WTC11 (cell line): ENCODE measurements at regions not wholly inside any gene's neighbourhood (a gene's known extent, or its start where the extent isn't known, plus 50 kb on each side); places are given as distances from the start of the nearest gene placed in this dataset.

Experiments used
- ATAC-seq: fragments of 200-7000 bp; cut with Tn5 transposase; 2 replicates; pipeline ENCODE4 v1.10.0; 2021; ENCODE audit warnings: mild to moderate bottlenecking, moderate library complexity
- CTCF ChIA-PET: fragments of 300-600 bp; sonication (Branson Sonifier 250); formaldehyde crosslinking; loops from one replicate; lab custom pipeline; 2021; ENCODE audit warnings: antibody characterized with exemption; lab: Charles Lee
- POLR2A ChIA-PET: fragments of 350-600 bp; sonication (Branson Sonifier 250); formaldehyde crosslinking; loops from one replicate; lab custom pipeline; 2021; ENCODE audit warnings: antibody characterized with exemption; lab: Charles Lee
- DNase-seq: peaks from one replicate; pipeline ENCODE4 v3.0.0; 2021; ENCODE audit warnings: low spot score
- H3K27ac Mint-ChIP-seq: 2 replicates; pipeline ENCODE4 v1.8.0; 2021; ENCODE audit warnings: mixed read lengths
- H3K27me3 Mint-ChIP-seq: 2 replicates; pipeline ENCODE4 v1.8.0; 2021; ENCODE audit warnings: low read depth, mild to moderate bottlenecking, moderate library complexity, mixed read lengths
- H3K36me3 Mint-ChIP-seq: 2 replicates; pipeline ENCODE4 v1.8.0; 2021; ENCODE audit warnings: mixed read lengths
- H3K4me1 Mint-ChIP-seq: 2 replicates; pipeline ENCODE4 v1.8.0; 2022; ENCODE audit warnings: mixed read lengths
- H3K4me3 Mint-ChIP-seq: 2 replicates; pipeline ENCODE4 v1.8.0; 2021; ENCODE audit warnings: mild to moderate bottlenecking, moderate library complexity, mixed read lengths
- H3K9me3 Mint-ChIP-seq: 2 replicates; pipeline ENCODE4 v1.8.0; 2021; ENCODE audit warnings: mixed read lengths
- AFF4 ChIP-seq: sonication (generic); formaldehyde crosslinking; IDR thresholded peaks from 2 replicates; pipeline ENCODE4 v1.8.1; 2023; ENCODE audit warnings: mild to moderate bottlenecking, missing genetic modification reagents, borderline replicate concordance
- ATF6 ChIP-seq: sonication (generic); formaldehyde crosslinking; IDR thresholded peaks from 2 replicates; pipeline ENCODE4 v1.8.1; 2023; ENCODE audit warnings: mild to moderate bottlenecking, missing genetic modification reagents
- GRHL2 ChIP-seq: fragments of 250-450 bp; sonication (Bioruptor Pico); IDR thresholded peaks from 2 replicates; pipeline ENCODE4 v1.8.0; 2022; ENCODE audit warnings: mild to moderate bottlenecking, moderate library complexity; ENCODE audit not compliant: insufficient replicate concordance, severe bottlenecking
- NR1H2 ChIP-seq: sonication (generic); formaldehyde crosslinking; IDR thresholded peaks from 2 replicates; pipeline ENCODE4 v1.9.0; 2021; ENCODE audit warnings: mild to moderate bottlenecking, moderate library complexity, missing genetic modification reagents
- SMAD4 ChIP-seq: sonication (generic); formaldehyde crosslinking; IDR thresholded peaks from 2 replicates; pipeline ENCODE4 v1.8.0; 2022; ENCODE audit warnings: mild to moderate bottlenecking, missing genetic modification reagents
- SP1 ChIP-seq: sonication (generic); formaldehyde crosslinking; conservative IDR thresholded peaks from 2 replicates; pipeline ENCODE4 v1.8.1; 2022; ENCODE audit warnings: missing genetic modification reagents
- TEAD4 ChIP-seq: sonication (generic); formaldehyde crosslinking; IDR thresholded peaks from 2 replicates; pipeline ENCODE4 v1.8.0; 2022; ENCODE audit warnings: mild to moderate bottlenecking, missing genetic modification reagents
- USF1 ChIP-seq: sonication (generic); formaldehyde crosslinking; IDR thresholded peaks from 2 replicates; pipeline ENCODE4 v1.8.0; 2022; ENCODE audit warnings: mild to moderate bottlenecking, missing genetic modification reagents
- ZNF219 ChIP-seq: sonication (generic); formaldehyde crosslinking; IDR thresholded peaks from 2 replicates; pipeline ENCODE4 v1.8.0; 2023; ENCODE audit warnings: missing genetic modification reagents, mild to moderate bottlenecking, borderline replicate concordance
- ZNF281 ChIP-seq: sonication (generic); formaldehyde crosslinking; IDR thresholded peaks from 2 replicates; pipeline ENCODE4 v1.8.0; 2023; ENCODE audit warnings: mild to moderate bottlenecking, missing genetic modification reagents
- ZNF317 ChIP-seq: sonication (generic); formaldehyde crosslinking; IDR thresholded peaks from 2 replicates; pipeline ENCODE4 v1.8.1; 2023; ENCODE audit warnings: low read depth, mild to moderate bottlenecking, moderate library complexity, missing genetic modification reagents, borderline replicate concordance
- ZNF416 ChIP-seq: fragments of 250-450 bp; sonication (Bioruptor Pico); IDR thresholded peaks from 2 replicates; pipeline ENCODE4 v1.9.0; 2021; ENCODE audit warnings: mild to moderate bottlenecking, inconsistent platforms
- ZNF671 ChIP-seq: fragments of 250-450 bp; sonication (Bioruptor Pico); IDR thresholded peaks from 2 replicates; pipeline ENCODE4 v1.8.0; 2021; ENCODE audit warnings: mild to moderate bottlenecking
- TF ChIP-seq, protein P1 (sequence below): fragments of 250-450 bp; sonication (Bioruptor Pico); IDR thresholded peaks from 2 replicates; pipeline ENCODE4 v1.9.0; 2021; ENCODE audit warnings: mild to moderate bottlenecking
- TF ChIP-seq, protein P2 (sequence below): fragments of 250-450 bp; sonication (Bioruptor Pico); IDR thresholded peaks from 2 replicates; pipeline ENCODE4 v1.9.0; 2021; ENCODE audit warnings: mild to moderate bottlenecking
- TF ChIP-seq, protein P3 (sequence below): sonication (generic); formaldehyde crosslinking; IDR thresholded peaks from 2 replicates; pipeline ENCODE4 v1.8.1; 2023; ENCODE audit warnings: mild to moderate bottlenecking, moderate library complexity, missing genetic modification reagents
- TF ChIP-seq, protein P4 (sequence below): sonication (generic); formaldehyde crosslinking; IDR thresholded peaks from 2 replicates; pipeline ENCODE4 v1.8.1; 2022; ENCODE audit warnings: mild to moderate bottlenecking, missing genetic modification reagents, moderate library complexity, borderline replicate concordance
- TF ChIP-seq, protein P5 (sequence below): fragments of 250-450 bp; sonication (Bioruptor Pico); IDR thresholded peaks from 2 replicates; pipeline ENCODE4 v2.1.2; 2022; ENCODE audit warnings: mild to moderate bottlenecking, moderate library complexity
- TF ChIP-seq, protein P6 (sequence below): sonication (generic); formaldehyde crosslinking; IDR thresholded peaks from 2 replicates; pipeline ENCODE4 v1.8.1; 2023; ENCODE audit warnings: mild to moderate bottlenecking, missing genetic modification reagents, moderate library complexity

GRCh38 chr1:84086189-84086588 is 57.9 kb upstream of the PRKACB start:
- H3K27ac Mint-ChIP-seq: no peak overlapping the region

More at GRCh38 chr1:84086189-84086588, 57.9 kb upstream of the PRKACB start:
- H3K27me3 Mint-ChIP-seq: no peaks in the 10 kb centered on the region
- no peaks in the 10 kb centered on the region for H3K4me1 Mint-ChIP-seq
- no peak for DNase-seq
- ChIA-PET POLR2A (interaction anchor here (1.6 kb wide), 1 partner anchor 8 kb away, joined by 3 read pairs; no protein-coding TSS in a partner anchor), CTCF (no interaction called here)
- ATAC-seq: peak; percentile 68
- no peaks in the 10 kb centered on the region for H3K9me3 Mint-ChIP-seq
- H3K36me3 Mint-ChIP-seq: no peaks in the 10 kb centered on the region
- H3K4me3 Mint-ChIP-seq: no peak overlapping the region
- TF ChIP-seq, protein P1, sequence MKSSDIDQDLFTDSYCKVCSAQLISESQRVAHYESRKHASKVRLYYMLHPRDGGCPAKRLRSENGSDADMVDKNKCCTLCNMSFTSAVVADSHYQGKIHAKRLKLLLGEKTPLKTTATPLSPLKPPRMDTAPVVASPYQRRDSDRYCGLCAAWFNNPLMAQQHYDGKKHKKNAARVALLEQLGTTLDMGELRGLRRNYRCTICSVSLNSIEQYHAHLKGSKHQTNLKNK (CRISPR knock-in tag): no peak
- TF ChIP-seq SMAD4 (CRISPR knock-in tag) (no peak), ZNF281 (CRISPR knock-in tag) (no peak), ZNF219 (no peak), GRHL2 (CRISPR knock-in tag) (no peak), SP1 (CRISPR knock-in tag) (no peak), NR1H2 (CRISPR knock-in tag) (no peak), AFF4 (CRISPR knock-in tag) (no peak), ATF6 (no peak), ZNF317 (no peak), ZNF416 (CRISPR knock-in tag) (no peak), ZNF671 (CRISPR knock-in tag) (no peak), USF1 (CRISPR knock-in tag) (no peak), TEAD4 (CRISPR knock-in tag) (no peak)
- TF ChIP-seq, protein P2, sequence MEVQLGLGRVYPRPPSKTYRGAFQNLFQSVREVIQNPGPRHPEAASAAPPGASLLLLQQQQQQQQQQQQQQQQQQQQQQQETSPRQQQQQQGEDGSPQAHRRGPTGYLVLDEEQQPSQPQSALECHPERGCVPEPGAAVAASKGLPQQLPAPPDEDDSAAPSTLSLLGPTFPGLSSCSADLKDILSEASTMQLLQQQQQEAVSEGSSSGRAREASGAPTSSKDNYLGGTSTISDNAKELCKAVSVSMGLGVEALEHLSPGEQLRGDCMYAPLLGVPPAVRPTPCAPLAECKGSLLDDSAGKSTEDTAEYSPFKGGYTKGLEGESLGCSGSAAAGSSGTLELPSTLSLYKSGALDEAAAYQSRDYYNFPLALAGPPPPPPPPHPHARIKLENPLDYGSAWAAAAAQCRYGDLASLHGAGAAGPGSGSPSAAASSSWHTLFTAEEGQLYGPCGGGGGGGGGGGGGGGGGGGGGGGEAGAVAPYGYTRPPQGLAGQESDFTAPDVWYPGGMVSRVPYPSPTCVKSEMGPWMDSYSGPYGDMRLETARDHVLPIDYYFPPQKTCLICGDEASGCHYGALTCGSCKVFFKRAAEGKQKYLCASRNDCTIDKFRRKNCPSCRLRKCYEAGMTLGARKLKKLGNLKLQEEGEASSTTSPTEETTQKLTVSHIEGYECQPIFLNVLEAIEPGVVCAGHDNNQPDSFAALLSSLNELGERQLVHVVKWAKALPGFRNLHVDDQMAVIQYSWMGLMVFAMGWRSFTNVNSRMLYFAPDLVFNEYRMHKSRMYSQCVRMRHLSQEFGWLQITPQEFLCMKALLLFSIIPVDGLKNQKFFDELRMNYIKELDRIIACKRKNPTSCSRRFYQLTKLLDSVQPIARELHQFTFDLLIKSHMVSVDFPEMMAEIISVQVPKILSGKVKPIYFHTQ (CRISPR knock-in tag): no peak
- TF ChIP-seq, protein P3, sequence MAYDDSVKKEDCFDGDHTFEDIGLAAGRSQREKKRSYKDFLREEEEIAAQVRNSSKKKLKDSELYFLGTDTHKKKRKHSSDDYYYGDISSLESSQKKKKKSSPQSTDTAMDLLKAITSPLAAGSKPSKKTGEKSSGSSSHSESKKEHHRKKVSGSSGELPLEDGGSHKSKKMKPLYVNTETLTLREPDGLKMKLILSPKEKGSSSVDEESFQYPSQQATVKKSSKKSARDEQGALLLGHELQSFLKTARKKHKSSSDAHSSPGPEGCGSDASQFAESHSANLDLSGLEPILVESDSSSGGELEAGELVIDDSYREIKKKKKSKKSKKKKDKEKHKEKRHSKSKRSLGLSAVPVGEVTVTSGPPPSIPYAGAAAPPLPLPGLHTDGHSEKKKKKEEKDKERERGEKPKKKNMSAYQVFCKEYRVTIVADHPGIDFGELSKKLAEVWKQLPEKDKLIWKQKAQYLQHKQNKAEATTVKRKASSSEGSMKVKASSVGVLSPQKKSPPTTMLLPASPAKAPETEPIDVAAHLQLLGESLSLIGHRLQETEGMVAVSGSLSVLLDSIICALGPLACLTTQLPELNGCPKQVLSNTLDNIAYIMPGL: no peak
- TF ChIP-seq, protein P4, sequence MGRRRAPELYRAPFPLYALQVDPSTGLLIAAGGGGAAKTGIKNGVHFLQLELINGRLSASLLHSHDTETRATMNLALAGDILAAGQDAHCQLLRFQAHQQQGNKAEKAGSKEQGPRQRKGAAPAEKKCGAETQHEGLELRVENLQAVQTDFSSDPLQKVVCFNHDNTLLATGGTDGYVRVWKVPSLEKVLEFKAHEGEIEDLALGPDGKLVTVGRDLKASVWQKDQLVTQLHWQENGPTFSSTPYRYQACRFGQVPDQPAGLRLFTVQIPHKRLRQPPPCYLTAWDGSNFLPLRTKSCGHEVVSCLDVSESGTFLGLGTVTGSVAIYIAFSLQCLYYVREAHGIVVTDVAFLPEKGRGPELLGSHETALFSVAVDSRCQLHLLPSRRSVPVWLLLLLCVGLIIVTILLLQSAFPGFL (CRISPR knock-in tag): no peak
- TF ChIP-seq, protein P5, sequence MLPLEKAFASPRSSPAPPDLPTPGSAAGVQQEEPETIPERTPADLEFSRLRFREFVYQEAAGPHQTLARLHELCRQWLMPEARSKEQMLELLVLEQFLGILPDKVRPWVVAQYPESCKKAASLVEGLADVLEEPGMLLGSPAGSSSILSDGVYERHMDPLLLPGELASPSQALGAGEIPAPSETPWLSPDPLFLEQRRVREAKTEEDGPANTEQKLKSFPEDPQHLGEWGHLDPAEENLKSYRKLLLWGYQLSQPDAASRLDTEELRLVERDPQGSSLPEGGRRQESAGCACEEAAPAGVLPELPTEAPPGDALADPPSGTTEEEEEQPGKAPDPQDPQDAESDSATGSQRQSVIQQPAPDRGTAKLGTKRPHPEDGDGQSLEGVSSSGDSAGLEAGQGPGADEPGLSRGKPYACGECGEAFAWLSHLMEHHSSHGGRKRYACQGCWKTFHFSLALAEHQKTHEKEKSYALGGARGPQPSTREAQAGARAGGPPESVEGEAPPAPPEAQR (CRISPR knock-in tag): no peak
- TF ChIP-seq, protein P6, sequence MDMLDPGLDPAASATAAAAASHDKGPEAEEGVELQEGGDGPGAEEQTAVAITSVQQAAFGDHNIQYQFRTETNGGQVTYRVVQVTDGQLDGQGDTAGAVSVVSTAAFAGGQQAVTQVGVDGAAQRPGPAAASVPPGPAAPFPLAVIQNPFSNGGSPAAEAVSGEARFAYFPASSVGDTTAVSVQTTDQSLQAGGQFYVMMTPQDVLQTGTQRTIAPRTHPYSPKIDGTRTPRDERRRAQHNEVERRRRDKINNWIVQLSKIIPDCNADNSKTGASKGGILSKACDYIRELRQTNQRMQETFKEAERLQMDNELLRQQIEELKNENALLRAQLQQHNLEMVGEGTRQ (CRISPR knock-in tag): no peak
